ENCODE measurements at regions not wholly inside any gene's neighbourhood (a gene's known extent, or its start where the extent isn't known, plus 50 kb on each side); places are given as distances from the start of the nearest gene placed in this dataset.

DNA sequence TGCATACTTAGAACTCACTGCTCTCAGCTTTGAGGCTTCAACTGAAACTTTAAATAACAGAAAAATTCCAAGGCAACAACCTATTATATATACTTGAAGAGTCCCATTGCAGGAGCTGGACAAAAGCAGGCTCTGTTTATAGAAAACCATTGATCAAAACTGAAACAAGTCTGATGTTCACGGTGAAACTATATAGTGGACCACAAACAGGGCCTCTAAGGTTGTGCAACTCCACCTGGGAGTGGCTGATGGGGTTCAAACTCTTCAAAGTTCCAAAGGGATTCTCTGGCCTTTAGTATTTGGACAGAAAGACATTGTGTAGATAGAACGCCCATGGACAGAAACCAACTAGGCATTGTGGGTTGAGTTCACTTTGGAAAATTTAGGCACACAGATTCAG lies 140.3 kb downstream of the ZC3H11B start:
- peaks cover 2% of the 10 kb centered on the region for H3K36me3 Mint-ChIP-seq
- peaks cover 0 to 7% (median 2%) of the 10 kb centered on the region in 3 donors for H3K4me1 Mint-ChIP-seq
- H3K27ac Mint-ChIP-seq, result no peak overlapping the region
- no peaks in the 10 kb centered on the region for H3K27me3 Mint-ChIP-seq
- H3K4me3 Mint-ChIP-seq, result no peak overlapping the region
- no peaks in the 10 kb centered on the region for H3K9me3 Mint-ChIP-seq

DNA sequence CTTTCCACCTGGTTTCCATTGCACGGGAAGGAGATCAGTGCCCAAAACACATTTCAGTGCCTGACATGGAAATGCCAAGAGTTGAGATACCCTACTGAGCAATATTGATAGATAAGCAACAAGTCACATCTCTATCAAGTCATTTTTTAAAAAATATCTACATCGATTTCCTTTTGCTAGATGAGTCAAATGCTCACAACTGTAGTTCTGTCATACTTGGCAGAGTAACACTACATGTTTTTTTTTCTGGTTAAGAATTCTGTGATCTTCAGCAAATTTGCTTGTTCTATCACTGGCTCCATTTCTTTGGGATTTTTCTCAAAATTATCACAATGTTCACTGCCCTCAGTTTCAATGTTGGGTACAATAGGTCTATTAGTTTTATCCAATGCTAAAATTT lies 145.4 kb downstream of the ZC3H11B start:
- no peaks in the 10 kb centered on the region for H3K9me3 Mint-ChIP-seq
- H3K4me1 Mint-ChIP-seq, result peaks cover 0 to 6% (median 5%) of the 10 kb centered on the region in 3 donors
- H3K4me3 Mint-ChIP-seq, result no peak overlapping the region
- H3K36me3 Mint-ChIP-seq, result peaks cover 2% of the 10 kb centered on the region
- H3K27me3 Mint-ChIP-seq, result peaks cover 1% of the 10 kb centered on the region
- no peak overlapping the region for H3K27ac Mint-ChIP-seq

DNA sequence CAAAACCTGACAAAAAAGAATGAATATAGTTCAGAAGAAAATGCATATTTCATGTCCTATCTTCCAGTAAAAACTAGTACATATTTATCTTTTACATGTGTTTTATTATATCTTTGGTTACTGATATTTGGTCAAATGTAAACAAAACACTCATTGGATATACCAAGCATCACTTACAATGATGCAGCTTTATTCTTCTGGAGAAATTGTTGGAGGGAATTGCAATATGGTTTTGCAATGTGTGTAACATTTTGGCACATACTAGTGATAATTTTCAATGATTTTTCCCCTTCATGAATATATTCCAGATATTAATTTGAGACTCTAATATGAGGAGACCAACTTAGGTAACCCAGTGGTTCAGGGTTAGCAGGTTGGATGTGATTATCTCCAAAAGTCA lies 146.1 kb downstream of the ZC3H11B start:
- Mint-ChIP-seq H3K36me3 (peaks cover 2% of the 10 kb centered on the region), H3K27ac (no peak overlapping the region), H3K4me1 (peaks cover 4 to 9% (median 9%) of the 10 kb centered on the region in 3 donors), H3K9me3 (no peaks in the 10 kb centered on the region), H3K4me3 (no peak overlapping the region), H3K27me3 (peaks cover 1% of the 10 kb centered on the region)

DNA sequence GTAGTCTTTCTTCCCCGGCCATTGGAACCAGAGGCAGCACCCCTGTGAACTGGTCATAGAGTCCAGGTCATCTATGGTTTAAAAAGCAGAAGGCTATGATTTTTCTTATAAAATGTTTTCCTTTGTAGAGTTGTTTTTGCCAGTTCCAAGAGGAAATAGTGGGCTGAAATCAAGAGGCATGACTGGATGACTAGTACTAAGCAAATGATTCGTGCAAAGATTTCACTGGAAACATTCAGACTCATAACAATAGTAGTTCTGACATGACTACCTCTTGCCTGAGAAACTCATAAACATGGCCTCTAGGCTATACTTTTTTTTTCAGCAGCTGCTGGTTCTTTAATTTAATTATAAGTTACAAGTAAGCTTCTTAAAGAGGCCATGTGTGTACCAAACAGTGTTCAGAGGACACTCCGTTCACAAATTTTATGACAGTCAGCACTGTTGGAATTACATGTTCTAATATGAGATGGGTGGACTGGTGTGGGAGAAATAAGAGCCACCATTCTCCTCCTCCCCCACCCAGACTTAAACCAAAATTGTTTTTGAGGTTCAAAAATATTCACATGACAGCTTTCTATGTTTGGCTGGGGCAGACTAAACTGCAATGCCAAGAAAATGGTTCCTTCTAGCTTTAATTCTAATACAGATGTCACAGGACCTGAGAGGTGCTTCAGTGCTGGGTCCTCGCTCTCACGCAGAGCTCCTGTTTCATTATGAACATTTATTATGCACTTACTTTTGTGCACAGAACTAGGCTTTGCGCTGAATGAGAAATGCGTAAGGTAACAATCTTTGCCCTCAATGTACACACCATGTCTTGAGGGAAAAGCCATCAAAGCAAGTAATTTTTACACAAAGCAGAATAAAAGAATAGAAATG lies 147.5 kb downstream of the ZC3H11B start:
- Mint-ChIP-seq H3K27ac (no peak overlapping the region), H3K36me3 (peaks cover 2% of the 10 kb centered on the region), H3K27me3 (peaks cover 1% of the 10 kb centered on the region), H3K9me3 (no peaks in the 10 kb centered on the region), H3K4me1 (peaks cover 7 to 21% (median 21%) of the 10 kb centered on the region in 3 donors), H3K4me3 (peak overlapping the region in 1 of 4 donors; percentile 43)

DNA sequence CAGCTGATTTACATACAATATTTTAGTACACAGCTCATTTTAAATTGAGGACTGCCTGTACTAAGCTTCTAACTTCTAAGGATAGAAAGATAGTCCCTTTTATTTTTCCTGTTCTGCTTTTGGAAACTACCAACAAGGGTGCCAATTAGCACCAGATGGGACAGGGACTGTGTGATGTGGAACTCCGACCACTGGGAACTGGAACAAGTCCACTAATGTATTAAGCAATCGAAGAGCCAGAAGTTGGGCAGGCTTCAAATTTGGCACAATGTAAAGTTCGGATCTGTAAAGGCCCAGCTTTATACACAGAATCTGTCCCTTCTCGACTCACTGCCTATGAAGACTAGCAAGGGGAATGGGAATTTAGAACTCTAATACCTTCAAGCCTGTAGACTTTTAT lies 149.3 kb downstream of the ZC3H11B start:
- Mint-ChIP-seq H3K27ac (peak overlapping the region in 1 of 3 donors; percentile 26), H3K4me1 (peaks cover 11 to 29% (median 24%) of the 10 kb centered on the region in 3 donors), H3K9me3 (no peaks in the 10 kb centered on the region), H3K36me3 (no peaks in the 10 kb centered on the region), H3K4me3 (no peak overlapping the region), H3K27me3 (peaks cover 1% of the 10 kb centered on the region)

DNA sequence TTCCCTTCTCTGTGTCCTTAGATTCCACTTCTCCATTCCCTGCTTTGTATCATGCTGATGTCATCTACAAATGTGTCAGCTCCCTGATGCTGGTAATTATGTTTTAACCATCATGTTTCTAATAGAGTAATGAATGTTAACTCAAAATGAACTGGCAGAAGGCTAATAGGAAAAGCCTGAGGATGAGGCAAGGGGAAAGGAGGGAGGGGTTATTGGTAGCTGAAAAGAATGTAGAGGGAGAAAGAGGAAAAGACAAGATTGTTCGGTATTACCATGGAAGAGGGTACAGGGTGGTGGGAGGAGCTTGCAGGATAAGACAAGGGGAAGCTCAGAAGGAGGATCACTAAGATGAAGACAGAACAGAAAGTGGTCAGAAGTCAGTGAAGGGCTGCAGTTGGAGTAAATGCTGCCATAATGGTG lies 150.9 kb downstream of the ZC3H11B start:
- peak overlapping the region in 2 of 3 donors; percentile 2 to 31 for H3K27ac Mint-ChIP-seq
- peaks cover 1% of the 10 kb centered on the region for H3K27me3 Mint-ChIP-seq
- peaks cover 11 to 29% (median 24%) of the 10 kb centered on the region in 3 donors for H3K4me1 Mint-ChIP-seq
- H3K9me3 Mint-ChIP-seq, result no peaks in the 10 kb centered on the region
- H3K4me3 Mint-ChIP-seq, result peak overlapping the region in 1 of 4 donors; percentile 18
- no peaks in the 10 kb centered on the region for H3K36me3 Mint-ChIP-seq

DNA sequence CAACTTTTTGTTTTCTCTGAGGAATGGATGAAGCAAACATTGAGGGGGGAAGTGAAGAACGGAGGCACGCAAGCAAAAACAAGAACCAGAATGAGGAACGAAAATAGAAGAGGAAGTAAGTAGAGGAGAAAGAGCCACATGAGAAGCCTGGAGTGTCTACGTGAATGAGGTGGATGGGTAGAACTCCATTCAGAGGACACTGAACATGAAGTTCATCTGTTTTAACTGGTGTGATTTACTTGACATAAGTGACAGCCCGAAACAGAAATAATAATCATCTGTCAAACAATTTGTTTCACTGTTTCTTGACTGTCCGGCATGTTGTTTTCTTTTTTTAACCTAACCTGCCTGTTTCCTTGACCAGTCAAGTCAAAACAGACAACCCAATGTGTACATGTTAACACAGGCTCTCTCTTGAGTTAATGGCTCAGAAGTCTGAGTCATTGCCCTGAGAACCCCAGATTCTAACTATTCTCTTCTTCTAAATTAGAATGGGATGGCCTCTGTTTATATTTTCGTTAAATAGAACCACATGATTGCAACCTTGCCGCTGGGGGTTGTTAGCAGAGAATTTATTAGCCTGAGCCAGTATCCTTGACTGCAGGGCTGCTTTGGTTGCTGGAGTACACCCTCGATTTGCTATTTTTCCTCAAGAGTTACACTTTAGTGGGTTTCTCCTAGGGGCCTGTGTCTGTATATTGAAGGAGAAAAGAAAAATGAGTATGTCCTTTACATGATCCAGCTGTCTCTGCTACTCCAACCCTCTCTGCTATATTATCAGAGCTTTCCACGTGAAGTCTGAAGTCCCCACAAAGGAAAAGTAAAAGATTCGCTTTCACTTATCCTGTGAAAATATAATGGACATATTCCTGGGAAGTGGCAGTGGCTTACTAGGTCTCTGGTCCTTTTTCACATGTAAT lies 151.7 kb downstream of the ZC3H11B start:
- H3K9me3 Mint-ChIP-seq, result no peaks in the 10 kb centered on the region
- H3K27ac Mint-ChIP-seq, result peak overlapping the region; percentile 2 to 59 (median 31)
- H3K4me3 Mint-ChIP-seq, result peak overlapping the region in 2 of 4 donors; percentile 9 to 39
- H3K4me1 Mint-ChIP-seq, result peaks cover 11 to 29% (median 24%) of the 10 kb centered on the region in 3 donors
- H3K27me3 Mint-ChIP-seq, result no peaks in the 10 kb centered on the region
- no peaks in the 10 kb centered on the region for H3K36me3 Mint-ChIP-seq

DNA sequence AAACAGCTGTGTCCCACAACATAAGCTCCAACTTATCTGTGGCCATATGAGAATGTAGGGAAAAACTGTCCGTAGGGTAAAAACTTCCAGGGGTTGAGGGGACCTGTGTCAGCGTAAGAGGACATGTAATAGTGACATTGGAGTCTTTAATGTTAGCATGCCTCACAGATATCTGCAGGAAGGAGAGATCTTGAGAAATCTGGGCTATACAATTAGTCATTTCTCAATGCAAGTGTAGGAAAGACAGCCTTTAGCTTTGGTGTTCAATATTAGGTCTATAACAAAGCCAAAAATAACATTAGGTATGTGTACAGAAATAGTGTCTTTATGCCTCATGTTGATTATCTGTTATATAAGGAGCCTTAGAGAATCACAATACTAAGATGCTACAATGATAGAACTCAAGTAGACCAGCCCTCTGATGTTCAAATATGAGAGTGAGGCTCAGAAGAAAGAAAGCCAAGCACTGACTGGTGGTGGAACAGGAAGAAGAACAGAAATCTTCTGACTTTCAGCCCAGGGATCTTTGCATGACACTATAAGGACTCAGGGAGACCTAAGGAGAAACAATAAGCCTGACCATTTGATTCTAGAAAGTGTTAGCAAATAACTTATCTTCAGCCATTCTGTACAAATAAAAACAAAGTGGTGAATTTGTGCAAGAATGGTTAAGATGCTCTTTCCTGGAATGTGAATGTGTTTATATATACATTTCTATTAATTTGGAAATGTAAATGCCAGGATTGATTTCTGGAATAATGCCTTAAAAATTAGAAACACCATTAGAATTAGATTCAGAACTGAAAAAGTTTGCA lies 152.6 kb downstream of the ZC3H11B start:
- peak overlapping the region; percentile 2 to 78 (median 13) for H3K27ac Mint-ChIP-seq
- H3K9me3 Mint-ChIP-seq, result no peaks in the 10 kb centered on the region
- H3K36me3 Mint-ChIP-seq, result no peaks in the 10 kb centered on the region
- H3K27me3 Mint-ChIP-seq, result no peaks in the 10 kb centered on the region
- H3K4me1 Mint-ChIP-seq, result peaks cover 11 to 29% (median 24%) of the 10 kb centered on the region in 3 donors
- peak overlapping the region in 2 of 4 donors; percentile 9 to 78 for H3K4me3 Mint-ChIP-seq

DNA sequence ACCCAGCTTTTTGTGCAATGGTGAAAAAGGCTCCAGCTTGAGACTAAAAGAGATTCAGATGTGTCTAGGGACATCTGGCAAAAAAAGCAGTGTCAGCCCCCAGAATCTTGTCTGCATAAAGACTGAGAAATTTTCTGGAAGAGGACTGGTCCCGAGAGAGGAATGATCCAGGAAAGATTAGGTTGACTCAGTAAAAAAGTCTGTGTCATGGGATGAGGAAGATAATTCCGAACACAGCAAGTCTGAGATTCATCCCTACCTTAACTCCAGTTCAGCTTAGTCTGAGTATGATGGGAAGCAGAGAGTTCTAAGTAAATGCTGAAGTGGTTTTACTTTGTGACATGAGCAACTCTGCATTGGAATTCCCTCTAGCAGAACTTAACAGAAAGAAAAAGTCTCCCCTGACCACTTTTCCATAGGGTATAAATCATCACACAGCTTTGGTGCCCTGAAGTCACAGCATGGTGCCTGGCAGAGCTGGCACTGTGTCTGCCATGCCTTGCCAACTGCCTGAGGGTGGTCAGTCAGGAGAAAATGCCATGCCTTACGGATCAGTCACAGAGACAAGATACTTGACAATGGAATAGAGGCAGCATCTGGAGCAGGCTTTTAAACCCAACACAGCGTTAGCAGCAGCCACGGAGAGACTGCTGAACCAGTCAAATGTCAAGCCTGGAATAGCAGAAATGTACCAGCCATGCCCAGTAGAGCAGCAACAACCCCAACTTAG lies 153.4 kb downstream of the ZC3H11B start:
- no peak overlapping the region for H3K27ac Mint-ChIP-seq
- no peaks in the 10 kb centered on the region for H3K9me3 Mint-ChIP-seq
- no peak overlapping the region for H3K4me3 Mint-ChIP-seq
- H3K36me3 Mint-ChIP-seq, result no peaks in the 10 kb centered on the region
- peaks cover 11 to 29% (median 24%) of the 10 kb centered on the region in 3 donors for H3K4me1 Mint-ChIP-seq
- no peaks in the 10 kb centered on the region for H3K27me3 Mint-ChIP-seq

DNA sequence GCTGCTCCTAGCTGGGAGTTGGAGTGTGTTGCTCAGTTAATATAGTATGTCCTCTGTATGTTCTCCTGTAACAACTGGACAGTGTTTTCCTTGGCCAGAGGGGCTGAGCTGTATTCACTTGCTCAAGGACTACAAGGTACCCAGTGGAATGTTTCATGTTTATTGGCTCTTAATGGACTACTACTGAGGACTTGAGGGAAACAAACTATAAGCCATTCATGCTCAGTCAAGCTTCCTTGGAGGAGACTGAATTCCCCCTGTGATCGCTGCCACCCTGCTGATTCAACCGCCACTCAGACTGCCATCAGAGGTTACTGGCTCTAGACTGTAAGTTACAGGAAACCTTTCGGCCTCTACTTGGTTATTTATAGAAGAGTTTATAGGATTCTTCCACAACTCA lies 166.6 kb downstream of the ZC3H11B start:
- Mint-ChIP-seq H3K4me1 (no peaks in the 10 kb centered on the region), H3K27ac (peak overlapping the region in 1 of 3 donors; percentile 8), H3K27me3 (no peaks in the 10 kb centered on the region), H3K36me3 (peaks cover 4% of the 10 kb centered on the region), H3K4me3 (no peak overlapping the region), H3K9me3 (peaks cover 0 to 2% (median 0%) of the 10 kb centered on the region in 3 donors)

DNA sequence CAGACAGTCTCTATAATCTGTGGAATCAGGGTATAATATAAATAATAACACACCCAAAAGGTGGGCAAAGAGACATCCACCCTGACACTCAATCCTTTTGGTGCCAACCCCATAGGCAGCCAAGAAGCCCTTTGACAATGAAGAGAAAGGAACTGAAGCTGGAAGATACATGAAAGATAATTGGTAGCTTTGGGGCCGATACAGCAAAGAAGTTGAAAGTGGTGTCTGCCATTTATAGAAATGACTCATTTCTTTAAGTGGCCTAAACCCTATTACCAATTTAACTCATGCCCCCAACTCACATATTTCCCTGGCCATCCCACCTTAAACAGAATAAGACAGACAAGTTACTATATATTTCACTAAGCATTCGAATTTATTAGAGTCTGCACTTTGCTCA lies 167.0 kb downstream of the ZC3H11B start:
- no peaks in the 10 kb centered on the region for H3K27me3 Mint-ChIP-seq
- H3K36me3 Mint-ChIP-seq, result peaks cover 4% of the 10 kb centered on the region
- no peaks in the 10 kb centered on the region for H3K4me1 Mint-ChIP-seq
- H3K4me3 Mint-ChIP-seq, result no peak overlapping the region
- H3K27ac Mint-ChIP-seq, result peak overlapping the region in 1 of 3 donors; percentile 8
- H3K9me3 Mint-ChIP-seq, result peaks cover 0 to 2% (median 0%) of the 10 kb centered on the region in 3 donors

DNA sequence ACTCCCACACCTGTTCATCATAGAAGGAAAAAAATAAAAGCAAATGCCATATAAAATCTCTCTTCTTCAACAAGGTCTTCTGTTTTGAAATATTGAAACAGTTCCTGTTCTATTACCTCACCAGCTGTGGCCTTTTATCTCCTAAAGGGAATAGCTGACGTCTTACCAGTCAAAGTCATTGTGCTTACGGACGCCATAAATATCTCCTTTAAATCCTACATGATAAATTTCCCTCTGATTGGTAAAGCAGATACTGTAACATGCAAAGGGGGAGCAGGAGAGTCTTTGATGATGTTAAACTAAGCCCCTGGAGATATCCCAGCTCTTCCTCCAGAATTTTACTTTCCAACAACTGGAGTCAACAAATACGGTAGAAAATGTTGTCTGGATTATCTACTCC lies 168.4 kb downstream of the ZC3H11B start:
- H3K9me3 Mint-ChIP-seq, result peaks cover 0 to under 1% (median 0%) of the 10 kb centered on the region in 3 donors
- H3K4me3 Mint-ChIP-seq, result no peak overlapping the region
- H3K27me3 Mint-ChIP-seq, result no peaks in the 10 kb centered on the region
- no peaks in the 10 kb centered on the region for H3K4me1 Mint-ChIP-seq
- H3K36me3 Mint-ChIP-seq, result peaks cover 4% of the 10 kb centered on the region
- no peak overlapping the region for H3K27ac Mint-ChIP-seq

DNA sequence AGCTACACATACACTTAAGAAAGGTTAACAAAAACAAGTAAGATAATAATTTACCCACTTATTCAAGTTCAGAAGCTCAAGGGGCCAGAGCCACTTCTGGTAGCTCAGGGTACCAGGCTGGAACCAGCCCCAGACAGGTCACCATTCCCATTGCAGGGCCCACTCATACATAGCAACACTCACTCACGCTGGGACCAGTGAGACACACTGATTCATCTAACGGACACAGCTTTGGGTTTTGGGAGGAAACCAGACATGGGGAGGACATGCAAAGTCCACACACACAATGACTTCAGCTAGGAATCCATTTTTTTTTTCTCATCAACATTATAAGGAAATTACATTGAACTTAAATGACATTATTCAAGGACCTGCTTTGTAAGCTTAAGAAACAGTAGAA lies 169.1 kb downstream of the ZC3H11B start:
- Mint-ChIP-seq H3K27ac (no peak overlapping the region), H3K4me3 (no peak overlapping the region), H3K27me3 (no peaks in the 10 kb centered on the region), H3K36me3 (peaks cover 4% of the 10 kb centered on the region), H3K4me1 (no peaks in the 10 kb centered on the region), H3K9me3 (peaks cover 0 to 2% (median 0%) of the 10 kb centered on the region in 3 donors)

DNA sequence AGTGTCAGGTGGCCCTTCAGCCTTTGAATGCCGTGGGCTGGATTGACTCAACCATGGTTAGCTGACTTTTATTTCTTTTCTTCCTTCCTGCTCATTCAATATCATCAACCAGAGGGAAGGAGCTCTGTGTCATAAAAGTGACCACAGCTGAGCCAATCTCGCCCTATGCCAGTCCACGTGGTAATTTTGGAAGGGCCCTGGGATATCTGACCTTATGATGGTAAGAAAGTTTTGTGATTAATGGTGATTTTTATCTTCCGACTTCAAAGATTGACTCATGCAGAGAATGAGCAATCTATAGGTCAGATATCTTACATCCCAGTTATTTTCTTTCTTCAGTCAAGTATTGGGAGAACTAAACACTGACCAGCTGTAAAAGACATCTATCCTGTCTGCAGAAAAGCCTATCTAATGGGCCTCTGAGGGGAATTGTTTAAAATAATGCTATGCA lies 170.3 kb downstream of the ZC3H11B start:
- Mint-ChIP-seq H3K36me3 (peaks cover 2% of the 10 kb centered on the region), H3K27ac (no peak overlapping the region), H3K4me3 (no peak overlapping the region), H3K4me1 (no peaks in the 10 kb centered on the region), H3K9me3 (peaks cover 0 to 2% (median 0%) of the 10 kb centered on the region in 3 donors), H3K27me3 (no peaks in the 10 kb centered on the region)
